NCI-H1048 (cell line): ENCODE measurements at regions not wholly inside any gene's neighbourhood (a gene's known extent, or its start where the extent isn't known, plus 50 kb on each side); places are given as distances from the start of the nearest gene placed in this dataset.

Experiments used
- DNase-seq: peaks from one replicate; lab custom pipeline; 2025; lab: John Stamatoyannopoulos, UW

DNA sequence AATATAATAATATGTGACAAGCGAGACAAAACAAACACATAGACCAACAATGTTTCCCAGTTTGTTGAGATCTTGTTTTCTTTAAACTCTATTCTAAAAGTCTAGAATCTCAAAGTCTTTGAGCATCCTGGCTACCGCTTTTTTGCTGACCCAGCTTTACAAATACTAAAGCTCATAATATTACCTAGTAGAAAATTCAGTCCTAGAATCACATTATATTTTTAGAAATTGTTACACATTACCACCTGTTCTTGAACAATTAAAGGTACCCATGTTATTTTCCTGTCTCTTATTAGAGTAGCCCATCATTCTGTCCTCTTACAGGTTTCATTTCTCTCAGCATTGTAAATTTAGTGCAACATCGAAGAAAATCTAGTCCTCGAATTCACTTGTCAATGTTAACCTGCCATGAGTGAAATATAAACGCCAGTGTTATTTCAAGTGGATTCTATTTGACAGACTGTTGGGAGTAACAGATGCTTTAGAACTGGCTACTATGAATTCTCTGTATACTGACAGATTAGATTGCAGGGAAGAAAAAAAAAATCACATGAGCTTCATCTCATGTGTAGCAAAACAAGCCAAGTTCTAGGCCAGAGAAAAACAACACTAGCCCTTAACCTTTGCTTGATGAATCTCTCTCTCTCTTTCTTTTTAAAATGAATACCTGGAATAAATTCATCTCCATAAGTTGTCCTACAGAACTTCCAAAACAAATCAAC, 851.2 kb upstream of the ADAMTS5 start:
- DNase-seq, result no peak

DNA sequence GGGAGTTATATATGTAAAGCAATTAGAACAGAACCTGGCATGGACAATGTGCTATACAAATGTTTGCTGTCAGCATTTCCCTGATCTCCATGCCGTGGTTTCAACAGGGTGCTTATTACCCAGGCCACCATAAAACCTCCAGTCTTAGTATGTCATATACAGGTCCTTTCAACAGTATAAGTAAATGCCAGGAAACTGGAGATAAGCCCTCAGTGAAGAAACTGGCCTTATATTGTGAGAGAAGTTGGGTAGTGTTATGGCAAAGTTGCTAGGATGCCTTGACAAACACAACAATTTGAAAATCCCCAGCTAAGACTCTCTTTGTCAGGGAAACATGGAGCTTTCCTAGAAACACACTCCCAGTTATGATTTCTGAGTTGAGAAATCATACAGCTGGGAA, 850.2 kb upstream of the ADAMTS5 start:
- DNase-seq, result no peak

DNA sequence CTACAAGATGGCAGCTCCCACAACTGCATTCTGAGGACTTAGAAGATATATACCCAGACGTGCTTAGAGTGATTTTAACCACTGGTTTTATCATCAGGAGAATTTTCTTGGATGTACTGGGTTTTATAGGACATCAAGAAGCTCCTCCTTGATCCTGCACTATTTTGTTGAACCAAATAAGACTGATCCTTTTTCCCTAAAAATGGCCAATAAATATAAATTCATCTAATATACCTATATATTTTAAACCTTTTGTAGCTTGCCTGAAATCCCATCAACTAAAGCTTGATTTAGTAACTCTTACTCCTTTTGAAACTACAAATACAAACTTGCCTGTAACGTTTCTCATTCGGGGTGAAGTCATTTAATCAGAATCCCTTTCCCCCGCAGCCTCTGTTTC, 849.4 kb upstream of the ADAMTS5 start:
- no peak for DNase-seq

DNA sequence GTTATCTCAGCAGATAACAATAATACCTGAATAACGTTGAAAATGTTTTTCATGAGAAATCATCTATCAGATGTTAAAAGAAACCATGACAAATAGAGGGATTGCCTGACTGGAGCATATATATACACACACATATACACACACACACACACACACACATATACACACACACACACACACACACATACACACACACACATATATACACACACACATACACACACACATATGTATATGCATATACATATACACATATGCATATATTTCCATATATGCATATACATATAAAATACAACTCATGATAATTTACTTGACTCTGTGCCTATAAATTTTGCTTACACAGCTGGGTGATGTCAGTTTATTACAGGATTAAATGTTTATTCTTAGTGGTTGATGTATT, 847.3 kb upstream of the ADAMTS5 start:
- no peak for DNase-seq

DNA sequence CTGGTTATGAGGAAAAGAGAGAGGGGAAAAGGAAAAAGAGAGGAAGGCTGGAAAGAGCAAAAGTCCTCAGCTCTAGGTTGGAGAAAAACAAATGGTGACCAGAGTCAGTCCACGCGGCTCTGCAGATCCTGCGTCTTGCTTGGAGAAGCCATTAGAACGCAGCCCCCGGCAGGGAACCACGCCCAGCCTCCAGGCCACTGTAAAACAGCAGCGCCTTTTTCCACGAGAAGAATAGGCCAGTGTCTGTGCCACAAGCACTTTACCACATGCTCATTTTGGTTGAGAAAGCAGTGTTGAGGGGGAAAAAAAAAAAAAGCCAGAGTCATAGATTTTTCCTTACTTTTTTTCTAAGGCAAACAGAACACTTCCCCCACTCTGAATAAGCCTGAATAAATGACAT, 846.9 kb upstream of the ADAMTS5 start:
- DNase-seq, result no peak

DNA sequence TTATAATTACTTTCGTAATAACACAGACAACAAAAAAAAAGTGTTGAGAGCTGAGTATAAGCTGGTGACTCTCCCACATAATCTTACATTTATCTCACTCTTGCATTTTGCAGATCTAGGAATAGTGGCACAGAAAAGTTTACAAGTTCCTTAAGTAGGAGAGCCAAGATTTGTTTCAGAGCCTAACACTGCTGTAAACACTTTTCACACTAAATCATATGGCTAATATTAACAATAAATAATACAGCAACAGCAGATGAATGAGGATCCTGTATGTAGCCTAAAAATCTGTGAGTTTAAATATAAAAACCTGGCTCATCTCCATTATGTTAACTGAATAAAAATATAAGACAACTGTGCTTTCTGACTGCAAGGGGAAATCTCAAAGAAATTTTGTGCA, 846.5 kb upstream of the ADAMTS5 start:
- DNase-seq, result no peak

DNA sequence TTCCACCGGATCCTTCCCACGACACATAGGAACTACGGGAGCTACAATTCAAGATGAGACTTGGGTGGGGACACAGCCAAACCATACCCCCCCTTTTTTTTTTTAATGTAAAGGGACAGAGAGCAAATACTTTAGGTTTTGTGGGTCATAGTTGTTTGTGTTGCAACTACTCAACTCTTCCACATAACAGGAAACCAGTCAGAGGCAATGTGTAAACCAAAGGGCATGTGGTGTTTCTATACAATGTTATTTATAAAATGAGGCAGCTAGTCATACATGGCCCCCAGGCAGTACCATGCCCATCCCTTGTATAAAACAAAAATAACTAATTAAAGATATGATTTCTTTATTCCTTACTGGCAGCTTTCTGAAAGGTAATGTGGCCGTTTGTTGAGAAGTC, 845.4 kb upstream of the ADAMTS5 start:
- no peak for DNase-seq

DNA sequence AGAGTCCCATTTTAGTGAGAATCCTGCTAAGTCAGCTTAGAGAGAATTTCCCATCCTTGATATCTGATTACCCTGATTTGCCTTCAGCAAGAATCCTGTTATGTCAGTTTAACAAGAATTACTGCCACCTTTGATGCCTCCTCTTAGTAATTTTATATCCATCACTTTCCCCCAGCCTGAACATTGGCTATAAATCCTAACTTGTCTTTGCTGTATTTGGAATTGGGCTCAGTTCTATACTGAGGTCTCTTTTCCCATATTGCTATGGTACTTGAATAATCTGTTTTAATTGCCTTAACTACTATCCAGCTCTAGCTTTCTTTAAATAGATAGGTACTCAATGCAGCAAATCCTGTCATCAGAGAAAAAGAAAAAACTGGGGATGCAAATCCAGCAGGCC, 842.0 kb upstream of the ADAMTS5 start:
- DNase-seq, result no peak

DNA sequence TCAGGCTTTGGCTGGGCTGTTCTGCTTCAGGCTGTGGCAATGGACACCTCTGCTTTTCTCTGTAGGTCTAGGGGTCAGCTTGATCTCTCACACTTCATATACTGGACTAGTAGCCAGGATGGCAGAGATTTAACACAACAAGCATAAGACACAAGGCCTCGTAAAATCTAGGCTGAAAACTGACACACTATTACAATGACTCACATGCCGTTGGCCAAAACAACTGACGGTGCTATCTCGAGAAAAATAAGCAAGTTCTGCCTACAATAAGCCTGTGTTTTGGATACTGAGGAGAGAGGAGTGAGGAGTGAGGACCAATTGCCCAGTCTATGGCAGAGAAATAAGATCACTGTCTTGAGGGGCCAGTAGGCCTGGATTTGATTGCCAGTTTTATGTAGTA, 840.7 kb upstream of the ADAMTS5 start:
- DNase-seq, result no peak

DNA sequence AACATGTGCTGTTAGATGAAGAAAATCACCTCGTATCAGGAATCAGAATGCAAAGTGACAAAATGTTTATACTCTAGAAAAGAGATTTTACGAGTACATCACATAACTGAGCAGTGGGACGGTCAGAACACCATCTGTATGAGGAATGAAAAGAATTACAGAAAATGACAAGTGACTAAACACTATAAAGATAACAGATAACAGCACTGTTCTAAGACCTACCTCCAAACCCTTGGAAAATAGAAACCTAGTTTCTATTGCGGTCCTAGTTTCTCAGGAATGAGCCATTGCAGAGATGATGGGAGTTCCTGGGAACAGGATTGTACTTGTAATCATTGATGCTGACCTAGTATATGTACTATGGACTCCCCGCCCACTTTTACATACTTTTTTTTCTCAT, 839.4 kb upstream of the ADAMTS5 start:
- no peak for DNase-seq

DNA sequence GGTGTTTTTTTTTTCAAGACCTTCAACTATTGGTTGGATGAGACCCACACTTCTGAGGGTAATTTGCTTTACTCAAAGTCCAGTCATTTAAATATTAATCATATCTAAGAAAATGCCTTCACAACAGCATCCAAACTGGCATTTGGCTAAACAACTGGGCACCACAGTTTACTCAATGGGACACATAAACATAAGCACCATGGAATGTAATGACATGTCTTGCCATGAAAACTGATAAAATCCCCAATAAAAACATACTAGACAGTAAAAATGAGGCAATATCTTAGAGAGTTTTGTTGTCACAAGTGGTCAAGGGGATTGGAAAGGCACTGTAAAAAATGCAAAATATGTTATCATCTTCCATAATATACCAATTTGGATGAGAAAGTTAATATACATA, 838.8 kb upstream of the ADAMTS5 start:
- no peak for DNase-seq

DNA sequence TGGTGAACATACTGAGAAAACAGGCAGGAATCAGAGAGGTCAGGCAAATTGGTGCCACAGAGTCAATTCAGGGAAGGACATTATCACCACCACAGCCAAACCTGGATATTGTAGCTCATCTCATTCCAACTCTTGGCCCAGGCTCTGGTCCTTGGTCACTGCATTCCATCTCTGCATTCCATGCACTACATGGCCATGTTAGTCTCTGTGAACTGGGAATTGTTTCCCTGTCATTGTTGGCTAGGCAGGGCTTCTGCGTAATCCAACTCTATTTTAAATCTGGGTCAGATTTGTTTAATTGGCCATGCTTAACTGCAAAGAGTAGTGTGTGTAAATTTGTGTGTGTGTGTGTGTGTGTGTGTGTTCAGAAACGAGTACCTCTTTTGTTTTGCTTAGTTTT, 837.6 kb upstream of the ADAMTS5 start:
- no peak for DNase-seq

DNA sequence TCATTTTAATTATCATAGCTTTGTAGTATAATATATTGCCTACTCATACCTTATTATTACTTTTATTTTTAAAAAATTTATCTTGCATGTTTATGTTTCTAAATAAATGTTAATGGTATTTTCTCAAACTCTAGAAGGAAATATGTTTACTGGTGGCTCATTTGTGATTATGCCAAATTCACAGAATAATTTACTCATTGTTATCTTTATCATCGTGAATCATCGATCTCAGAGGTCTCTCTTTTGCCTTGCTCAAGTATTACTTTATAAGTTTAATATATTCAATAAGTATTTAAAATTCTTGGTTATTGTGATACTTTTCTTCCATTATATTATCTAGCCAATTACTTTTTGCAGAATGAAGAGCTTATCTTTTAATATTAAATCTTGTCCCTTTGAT, 836.7 kb upstream of the ADAMTS5 start:
- DNase-seq, result no peak

DNA sequence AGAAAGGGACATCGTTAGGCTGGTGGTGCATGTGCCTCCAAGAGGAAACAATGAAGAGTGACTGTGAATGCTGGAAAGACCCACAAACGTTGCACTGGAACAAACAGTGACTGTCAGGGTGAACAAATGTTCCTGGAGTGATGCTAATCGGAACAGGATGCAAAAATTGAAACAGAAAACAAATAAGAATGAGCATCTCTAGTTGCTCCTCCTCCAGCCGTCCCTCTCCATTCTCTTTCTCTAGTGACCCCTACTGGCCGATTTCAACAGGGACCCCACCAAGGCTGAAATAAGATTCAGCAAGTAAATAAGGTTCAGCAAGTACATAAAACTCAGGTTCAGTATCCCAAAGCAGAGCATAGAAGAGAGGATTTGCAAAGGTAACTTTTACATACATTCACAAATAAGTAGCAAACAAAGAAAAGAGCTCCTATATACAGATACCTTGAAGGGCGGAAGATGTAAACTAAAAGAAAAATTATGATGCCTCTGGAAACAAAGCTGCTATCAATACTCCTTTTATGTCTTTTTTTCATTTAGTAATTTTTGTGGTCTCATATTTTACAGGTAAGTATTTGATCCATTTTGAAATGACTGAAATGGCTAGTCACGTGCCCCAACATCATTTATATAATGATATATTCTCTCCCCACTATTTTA, 836.1 kb upstream of the ADAMTS5 start:
- DNase-seq, result no peak

DNA sequence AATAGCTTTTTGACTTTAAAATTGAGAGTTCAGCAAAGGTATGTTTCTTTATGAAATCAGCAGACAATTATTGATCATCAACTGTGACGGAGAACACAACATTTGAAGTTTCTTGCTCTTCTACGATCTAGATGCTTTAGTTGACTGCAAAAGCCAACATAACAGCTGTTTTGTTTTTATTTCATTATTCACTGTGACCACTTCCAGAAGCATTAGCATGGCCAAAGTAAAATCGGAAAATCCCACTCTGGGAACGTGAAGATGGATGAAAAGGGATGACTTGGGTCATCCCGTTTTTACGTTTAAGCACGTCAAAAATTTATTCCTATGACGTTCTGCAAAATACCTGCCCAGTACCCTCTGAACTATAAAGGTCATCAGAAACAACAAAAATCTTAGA, 833.0 kb upstream of the ADAMTS5 start:
- DNase-seq, result no peak

DNA sequence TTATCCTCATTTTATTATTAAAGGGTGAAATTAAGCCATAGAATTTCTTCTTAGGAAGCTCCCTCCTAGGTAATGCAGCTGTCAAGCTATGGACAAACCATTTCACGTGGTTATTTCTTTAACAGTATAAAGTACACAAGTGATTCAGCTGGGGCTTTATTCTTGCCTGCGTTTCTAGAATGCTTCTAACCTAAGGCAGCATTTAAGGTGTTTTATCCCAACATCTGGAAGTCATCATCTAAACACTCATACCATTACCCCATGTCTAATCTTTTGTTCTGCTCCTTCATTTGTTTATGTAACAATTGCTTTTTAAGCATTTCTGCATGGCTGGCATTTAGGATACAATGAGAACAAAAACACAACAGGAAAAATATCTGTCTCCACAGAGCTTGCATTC, 829.2 kb upstream of the ADAMTS5 start:
- DNase-seq, result no peak

DNA sequence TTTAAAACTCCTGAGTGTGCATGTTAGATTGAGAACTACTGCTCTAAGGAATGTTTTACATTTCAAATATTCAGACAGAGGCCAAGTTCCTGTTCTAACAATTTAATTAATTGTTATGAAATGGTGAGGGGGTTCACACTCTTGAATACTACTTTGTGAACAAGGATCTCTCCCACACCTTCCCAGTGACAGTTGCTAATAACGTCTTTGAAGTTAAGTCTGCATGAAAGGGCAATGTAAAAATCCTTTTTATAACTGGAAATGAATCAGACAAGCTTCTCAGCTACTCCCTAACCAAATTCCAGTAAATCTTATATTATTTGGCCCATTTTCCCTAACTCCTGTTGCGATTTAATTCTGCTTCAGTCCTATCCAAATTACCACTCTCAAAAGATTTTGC, 828.5 kb upstream of the ADAMTS5 start:
- no peak for DNase-seq

DNA sequence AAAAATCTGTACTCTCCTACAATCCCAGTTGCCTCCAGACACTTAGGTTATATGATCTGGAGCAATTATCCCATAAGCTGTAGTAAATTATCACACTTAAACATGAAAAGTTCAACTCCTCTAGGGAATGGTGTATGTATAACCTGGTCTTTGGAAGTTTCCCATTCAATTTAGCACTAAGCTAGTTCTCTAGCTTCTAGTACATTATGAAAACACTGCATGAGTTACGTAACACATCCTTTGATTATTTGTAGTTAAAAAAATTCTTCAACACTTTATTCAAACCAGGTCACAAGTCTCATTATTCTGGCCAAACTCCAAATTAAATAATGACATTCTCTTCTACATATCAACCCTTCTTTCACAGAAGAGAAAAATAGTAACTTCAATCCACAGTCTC, 827.0 kb upstream of the ADAMTS5 start:
- DNase-seq, result no peak

DNA sequence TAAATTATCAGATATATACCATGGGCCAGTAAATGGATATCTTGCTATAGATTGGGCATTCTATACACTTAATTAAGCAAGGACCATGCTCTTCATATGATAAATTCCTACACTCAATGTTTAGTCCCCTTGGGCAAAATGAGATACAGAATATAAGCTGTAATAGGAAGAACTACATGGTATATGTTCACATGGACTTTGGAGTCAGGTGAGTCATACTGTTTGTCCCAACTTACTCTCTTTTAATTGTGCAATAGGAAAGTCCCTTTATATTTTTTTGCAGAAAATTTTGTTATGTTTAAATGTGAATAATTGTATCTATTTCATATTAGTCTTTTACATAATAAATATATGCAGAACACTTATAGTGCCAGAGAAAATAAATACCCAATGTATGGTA, 820.2 kb upstream of the ADAMTS5 start:
- DNase-seq, result no peak

DNA sequence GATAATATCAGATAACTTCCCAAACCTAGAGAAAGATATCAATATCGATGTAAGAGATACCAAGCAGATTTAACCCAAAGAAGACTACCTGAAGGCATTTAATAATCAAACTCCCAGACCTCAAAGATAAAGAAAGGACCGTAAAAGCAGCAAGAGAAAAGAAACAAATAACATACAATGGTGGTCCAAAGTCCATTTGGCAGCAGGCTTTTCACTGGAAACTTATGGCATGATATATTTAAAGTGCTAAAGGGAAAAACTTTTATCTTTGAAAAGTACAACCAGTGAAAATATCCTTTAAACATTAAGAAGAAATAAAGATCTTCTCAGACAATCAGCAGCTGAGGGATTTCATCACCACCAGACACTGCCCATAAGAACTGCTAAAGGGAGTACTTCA, 812.7 kb upstream of the ADAMTS5 start:
- no peak for DNase-seq

DNA sequence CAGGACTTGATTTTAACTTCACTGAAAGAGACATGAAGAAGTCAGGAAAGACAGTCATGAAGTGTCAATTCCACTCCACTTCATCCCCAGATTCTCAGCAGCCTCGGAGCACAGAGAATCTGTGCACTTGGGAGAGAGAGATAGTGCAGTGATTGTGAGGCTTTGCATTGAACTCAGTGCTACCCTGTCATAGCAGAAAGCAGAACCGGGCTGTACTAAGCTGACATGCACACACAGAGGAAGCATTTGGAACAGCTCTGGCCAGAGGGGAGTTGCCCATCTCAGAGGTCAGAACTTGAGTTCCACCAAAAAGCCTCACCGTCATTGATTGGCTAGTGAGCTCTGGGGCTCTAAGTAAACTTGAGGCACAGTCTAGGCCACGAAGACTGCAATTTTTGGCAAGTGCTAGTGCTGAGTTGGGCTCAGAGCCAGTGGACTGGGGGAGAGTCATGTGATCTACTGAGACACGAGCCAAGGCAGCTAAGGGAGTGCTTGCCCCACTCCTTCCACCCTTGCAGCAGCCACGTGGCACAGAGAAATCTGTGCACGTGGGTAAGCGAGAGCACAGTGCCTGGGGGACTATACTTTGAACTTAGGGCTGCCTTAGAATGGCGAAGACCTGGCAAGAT, 810.2 kb upstream of the ADAMTS5 start:
- DNase-seq, result no peak

DNA sequence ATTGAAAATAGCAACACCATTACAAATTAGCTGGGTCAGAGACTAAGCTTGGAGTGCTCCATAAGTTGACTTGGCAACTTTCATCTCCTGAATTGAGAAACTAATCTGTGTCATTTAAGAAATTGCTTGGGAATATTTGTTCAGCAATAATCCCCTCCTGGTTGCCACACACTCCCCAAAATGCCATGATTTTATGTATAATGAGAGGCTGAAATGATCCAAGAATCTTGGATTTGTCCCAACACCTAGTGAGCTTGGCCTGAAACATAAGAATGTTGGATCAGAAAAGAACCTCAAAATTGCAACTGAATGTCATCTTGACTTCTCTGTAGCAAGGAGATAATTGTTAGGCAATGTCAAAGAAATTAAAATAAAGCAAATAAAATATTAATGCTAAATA, 805.9 kb upstream of the ADAMTS5 start:
- DNase-seq, result no peak

DNA sequence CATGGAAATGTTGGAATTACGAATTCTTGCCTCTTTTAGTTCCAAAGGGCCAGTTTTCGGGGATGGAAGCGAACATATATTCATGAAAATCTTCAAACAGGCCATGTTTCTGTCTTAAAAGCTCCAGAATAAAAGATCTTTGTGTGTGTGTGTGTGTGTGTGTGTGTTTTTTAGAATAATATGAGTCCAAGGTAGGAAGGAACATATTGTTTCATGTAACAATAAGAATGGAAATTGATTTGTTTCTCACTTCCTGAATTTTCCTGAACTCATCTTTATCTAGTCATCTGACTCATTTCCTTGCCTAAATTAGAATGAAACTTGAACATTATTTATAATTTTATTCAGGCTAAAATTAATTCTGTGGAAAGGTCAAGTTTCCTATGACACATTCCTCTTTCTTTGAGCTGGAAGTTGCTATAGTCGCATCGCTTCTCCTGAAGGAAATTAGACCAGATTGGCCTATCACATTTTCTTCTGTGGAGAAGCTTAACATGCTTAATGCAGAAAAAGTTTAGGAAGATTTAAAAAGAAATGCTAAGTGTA, 805.1 kb upstream of the ADAMTS5 start:
- no peak for DNase-seq
